Retinal pigment epithelial cell (primary cell): ENCODE measurements at regions not wholly inside any gene's neighbourhood (a gene's known extent, or its start where the extent isn't known, plus 50 kb on each side); places are given as distances from the start of the nearest gene placed in this dataset.
A peak's percentile ranks its signal among the peaks of the same experiment; 100 is the strongest.

Source experiments
- DNase-seq: peaks from one replicate; pipeline ENCODE4 v3.0.0-alpha.2; 2010; ENCODE audit warnings: low read depth
- H3K4me3 ChIP-seq: 2 replicates; pipeline ENCODE4 v1.5.1; 2011; ENCODE audit warnings: mild to moderate bottlenecking, low read length, control low read depth, moderate library complexity
- CTCF ChIP-seq: conservative IDR thresholded peaks from 2 replicates; pipeline ENCODE4 v1.5.1; 2011; ENCODE audit warnings: low read depth, low read length, control low read depth, inconsistent platforms

- TF ChIP-seq CTCF, result peak; percentile 47
- no peak overlapping the region for H3K4me3 ChIP-seq
- DNase-seq, result no peak
These were observed 53.6 kb upstream of the DYNC1I1 start for GRCh38 chr7:95718577-95719410.

GRCh38 chr7:95716357-95717122, 55.8 kb upstream of the DYNC1I1 start:
- no peak overlapping the region for H3K4me3 ChIP-seq
- no peak for DNase-seq
- no peak for TF ChIP-seq CTCF

DNA sequence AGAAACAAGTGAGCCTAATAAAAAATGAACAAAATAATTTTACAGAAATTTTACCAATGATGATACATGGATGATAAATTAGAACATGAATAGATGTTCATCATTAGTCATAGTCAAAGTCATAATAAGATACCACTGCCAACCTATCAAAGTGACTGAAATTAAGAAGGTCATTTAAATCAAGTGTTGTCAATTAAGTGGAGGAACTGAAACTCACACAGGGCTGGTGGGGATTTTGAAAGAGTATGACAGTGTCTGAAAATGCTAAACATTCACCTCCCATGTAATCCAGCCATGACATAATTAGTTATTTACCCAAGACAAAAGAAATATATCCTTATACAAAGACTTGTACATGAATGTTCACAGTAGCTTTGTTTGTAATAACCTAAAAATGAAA, 57.1 kb upstream of the DYNC1I1 start:
- H3K4me3 ChIP-seq, result no peak overlapping the region
- no peak for DNase-seq
- TF ChIP-seq CTCF, result no peak

- no peak for DNase-seq
These were observed 61.6 kb upstream of the DYNC1I1 start for GRCh38 chr7:95710711-95711110.

DNA sequence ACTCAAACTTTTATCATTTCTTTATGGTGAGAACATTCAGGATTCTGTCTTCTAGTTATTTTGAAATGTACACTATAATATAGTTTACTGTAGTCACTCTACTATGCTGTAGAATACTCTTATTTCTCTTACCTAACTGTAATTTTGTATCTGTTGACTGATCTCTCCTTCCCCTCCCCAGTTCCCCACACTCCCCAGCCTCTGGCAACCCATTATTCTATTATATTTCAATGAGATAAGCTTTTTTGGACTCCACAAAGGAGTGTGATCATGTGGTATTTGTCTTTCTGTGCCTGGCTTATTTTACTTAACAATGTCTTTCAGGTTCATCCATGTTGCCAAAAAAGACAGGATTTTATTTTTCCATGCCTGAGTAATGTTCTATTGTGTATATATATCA, 71.4 kb upstream of the DYNC1I1 start:
- no peak for TF ChIP-seq CTCF
- DNase-seq, result no peak
- no peak overlapping the region for H3K4me3 ChIP-seq

More at GRCh38 chr7:95710711-95711110, 61.6 kb upstream of the DYNC1I1 start:
- no peak for TF ChIP-seq CTCF
- H3K4me3 ChIP-seq, result no peak overlapping the region

GRCh38 chr7:95694334-95694733, 78.0 kb upstream of the DYNC1I1 start:
- no peak for TF ChIP-seq CTCF
- DNase-seq, result no peak
- H3K4me3 ChIP-seq, result no peak overlapping the region
